Tibial nerve (tissue), 4 donors: ENCODE measurements at regions not wholly inside any gene's neighbourhood (a gene's known extent, or its start where the extent isn't known, plus 50 kb on each side); places are given as distances from the start of the nearest gene placed in this dataset.

Experiments
- DNase-seq, 2 donors: peaks; one replicate each; pipeline ENCODE4 v3.0.0-alpha.2; 2019; ENCODE audit warnings: low spot score in 2 of 2
- H3K27ac ChIP-seq, 4 donors: fragments of 200-600 bp; sonication (generic) in 3 of 4; one replicate each; pipeline ENCODE4 v1.5.1; 2017 to 2019; ENCODE audit warnings: mild to moderate bottlenecking in 1 of 4
- H3K27me3 ChIP-seq, 2 donors: fragments of 200-600 bp; sonication (generic) in 1 of 2; one replicate each; pipeline versions ENCODE4 v1.5.1 to v1.6.0; 2017 to 2019
- H3K36me3 ChIP-seq, 3 donors: fragments of 200-600 bp; sonication (generic); one replicate each; pipeline ENCODE4 v1.5.1; 2018 to 2019
- H3K4me1 ChIP-seq, 4 donors: fragments of 200-600 bp; sonication (generic) in 3 of 4; one replicate each; pipeline ENCODE4 v1.5.1; 2017 to 2019
- H3K4me3 ChIP-seq, 4 donors: fragments of 200-600 bp; sonication (generic) in 3 of 4; one replicate each; pipeline ENCODE4 v1.5.1; 2017 to 2019; ENCODE audit warnings: mild to moderate bottlenecking in 1 of 4, moderate library complexity in 1 of 4
- H3K9me3 ChIP-seq, 4 donors: fragments of 200-600 bp; sonication (generic) in 3 of 4; one replicate each; pipeline ENCODE4 v1.5.1; 2017 to 2019
- EP300 ChIP-seq, 2 donors: sonication (generic); formaldehyde crosslinking; IDR thresholded peaks; one replicate each; pipeline ENCODE4 v1.6.1; 2017; ENCODE audit warnings: antibody characterized with exemption in 2 of 2, mild to moderate bottlenecking in 1 of 2
- POLR2A ChIP-seq, 2 donors: fragments of 450-650 bp; IDR thresholded peaks; one replicate each; pipeline ENCODE4 v1.6.1; 2017; ENCODE audit warnings: antibody characterized with exemption in 2 of 2, mild to moderate bottlenecking in 2 of 2, moderate library complexity in 2 of 2
- WGBS, 2 donors: methylation state at CpG; one replicate each; pipeline ENCODE4 v1.1.5; 2018; 5-methylcytosine and 5-hydroxymethylcytosine counted together
- TF ChIP-seq, protein P1 (sequence below), 5 experiments: fragments of 200-600 bp in 3 of 5; fragments of 450-650 bp in 2 of 5; sonication (generic) in 3 of 5; IDR thresholded peaks; one replicate each; pipeline ENCODE4 v1.5.1; 2016 to 2019; ENCODE audit warnings: antibody characterized with exemption in 5 of 5, mild to moderate bottlenecking in 3 of 5, moderate library complexity in 2 of 5

GRCh38 chr2:65664931-65665330 lies 232.5 kb upstream of the SPRED2 start:
- H3K9me3 ChIP-seq = peaks cover 0 to 34% (median 4%) of the 10 kb centered on the region in 4 donors
- no peak overlapping the region for H3K4me3 ChIP-seq
- no peaks in the 10 kb centered on the region for H3K4me1 ChIP-seq
- no peak for DNase-seq
- H3K27ac ChIP-seq = no peak overlapping the region
- no peak for TF ChIP-seq POLR2A (IDR thresholded peaks at IDR 0.05)
- TF ChIP-seq, protein P1, sequence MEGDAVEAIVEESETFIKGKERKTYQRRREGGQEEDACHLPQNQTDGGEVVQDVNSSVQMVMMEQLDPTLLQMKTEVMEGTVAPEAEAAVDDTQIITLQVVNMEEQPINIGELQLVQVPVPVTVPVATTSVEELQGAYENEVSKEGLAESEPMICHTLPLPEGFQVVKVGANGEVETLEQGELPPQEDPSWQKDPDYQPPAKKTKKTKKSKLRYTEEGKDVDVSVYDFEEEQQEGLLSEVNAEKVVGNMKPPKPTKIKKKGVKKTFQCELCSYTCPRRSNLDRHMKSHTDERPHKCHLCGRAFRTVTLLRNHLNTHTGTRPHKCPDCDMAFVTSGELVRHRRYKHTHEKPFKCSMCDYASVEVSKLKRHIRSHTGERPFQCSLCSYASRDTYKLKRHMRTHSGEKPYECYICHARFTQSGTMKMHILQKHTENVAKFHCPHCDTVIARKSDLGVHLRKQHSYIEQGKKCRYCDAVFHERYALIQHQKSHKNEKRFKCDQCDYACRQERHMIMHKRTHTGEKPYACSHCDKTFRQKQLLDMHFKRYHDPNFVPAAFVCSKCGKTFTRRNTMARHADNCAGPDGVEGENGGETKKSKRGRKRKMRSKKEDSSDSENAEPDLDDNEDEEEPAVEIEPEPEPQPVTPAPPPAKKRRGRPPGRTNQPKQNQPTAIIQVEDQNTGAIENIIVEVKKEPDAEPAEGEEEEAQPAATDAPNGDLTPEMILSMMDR (IDR thresholded peaks at IDR 0.05) = no peak
- TF ChIP-seq EP300 (IDR thresholded peaks at IDR 0.05) = no peak
- no peaks in the 10 kb centered on the region for H3K36me3 ChIP-seq
- WGBS, 2 donors = 88 to 90% methylated on average over 2 of the region's 2 CpGs
- no peaks in the 10 kb centered on the region for H3K27me3 ChIP-seq

DNA sequence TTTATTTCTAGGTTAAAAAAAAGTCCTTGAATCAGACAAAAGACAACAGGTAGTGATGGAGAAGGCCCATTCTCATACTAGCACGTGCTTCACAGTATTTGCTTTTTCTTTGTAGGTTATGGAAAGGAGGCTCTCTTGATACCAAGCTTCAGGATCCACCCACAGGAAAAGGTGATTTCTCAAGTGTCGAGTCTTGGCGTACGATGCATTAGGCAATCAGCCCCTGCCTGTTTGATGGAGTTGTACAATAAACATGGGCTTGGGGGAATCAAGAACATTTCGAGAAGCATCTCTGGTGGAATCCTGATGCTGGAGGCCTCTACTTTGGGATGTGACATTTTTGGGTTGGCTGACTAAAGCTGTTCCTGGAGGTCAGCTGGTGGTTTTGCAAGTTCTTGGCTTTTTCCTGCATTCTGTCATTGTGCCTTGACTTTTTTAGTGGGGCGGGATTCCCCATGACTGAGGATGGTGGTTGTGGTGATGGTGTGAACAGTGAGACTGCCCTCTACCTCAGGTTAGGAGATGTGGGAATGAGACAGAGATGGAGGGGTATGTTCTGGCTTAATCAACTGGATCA lies 231.5 kb upstream of the SPRED2 start:
- WGBS, 2 donors = 86 to 88% methylated on average over 6 of the region's 6 CpGs
- H3K27ac ChIP-seq = no peak overlapping the region
- H3K36me3 ChIP-seq = no peaks in the 10 kb centered on the region
- DNase-seq = no peak
- H3K4me1 ChIP-seq = no peaks in the 10 kb centered on the region
- no peak for TF ChIP-seq EP300 (IDR thresholded peaks at IDR 0.05)
- TF ChIP-seq POLR2A (IDR thresholded peaks at IDR 0.05) = no peak
- TF ChIP-seq, protein P1 (IDR thresholded peaks at IDR 0.05) = no peak
- peaks cover 0 to 25% (median 4%) of the 10 kb centered on the region in 4 donors for H3K9me3 ChIP-seq
- H3K27me3 ChIP-seq = no peaks in the 10 kb centered on the region
- H3K4me3 ChIP-seq = no peak overlapping the region

GRCh38 chr2:65662654-65663432 lies 230.4 kb upstream of the SPRED2 start:
- H3K4me1 ChIP-seq = no peaks in the 10 kb centered on the region
- peaks cover 0 to 14% (median 0%) of the 10 kb centered on the region in 4 donors for H3K9me3 ChIP-seq
- TF ChIP-seq EP300 (IDR thresholded peaks at IDR 0.05) (no peak), POLR2A (IDR thresholded peaks at IDR 0.05) (no peak)
- TF ChIP-seq, protein P1 (IDR thresholded peaks at IDR 0.05) = no peak
- H3K4me3 ChIP-seq = no peak overlapping the region
- H3K27me3 ChIP-seq = no peaks in the 10 kb centered on the region
- no peak for DNase-seq
- H3K36me3 ChIP-seq = no peaks in the 10 kb centered on the region
- WGBS, 2 donors = 67 to 71% methylated on average over 17 of the region's 17 CpGs
- no peak overlapping the region for H3K27ac ChIP-seq

DNA sequence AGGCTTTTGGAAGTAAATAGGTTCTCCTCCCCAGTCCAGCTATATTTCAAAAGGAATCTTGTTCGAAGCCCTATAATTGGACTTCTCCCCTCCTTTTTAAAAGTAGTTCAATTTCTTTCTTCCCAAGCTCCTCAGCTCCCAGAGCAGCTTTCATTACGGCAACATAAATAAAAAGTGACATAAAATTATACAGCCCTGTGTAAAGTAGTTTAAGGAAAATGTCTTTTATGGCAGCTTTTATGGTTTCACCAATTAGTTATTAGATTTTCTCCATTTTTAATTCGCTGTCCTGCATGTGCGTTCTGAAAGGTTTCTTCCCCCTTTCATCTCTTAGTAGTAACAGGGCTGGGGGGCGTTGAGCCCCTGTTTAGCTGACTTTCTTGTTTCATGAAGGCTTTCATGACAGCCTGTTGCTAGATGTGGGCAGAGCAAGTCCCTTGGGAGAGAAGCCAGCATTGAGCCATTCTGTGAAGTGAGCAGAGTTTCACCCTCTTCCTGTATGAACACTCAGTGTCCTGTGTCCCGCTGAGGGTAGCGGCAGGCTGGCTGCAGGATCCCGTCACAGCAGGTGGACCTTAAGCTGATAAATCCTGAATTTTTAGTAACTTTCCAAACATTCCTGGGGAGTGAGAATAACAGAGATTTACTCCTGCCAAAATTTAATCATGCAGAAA lies 229.7 kb upstream of the SPRED2 start:
- H3K4me3 ChIP-seq = no peak overlapping the region
- H3K27ac ChIP-seq = no peak overlapping the region
- H3K4me1 ChIP-seq = no peaks in the 10 kb centered on the region
- H3K27me3 ChIP-seq = no peaks in the 10 kb centered on the region
- TF ChIP-seq, protein P1 (IDR thresholded peaks at IDR 0.05) = no peak
- no peak for TF ChIP-seq POLR2A (IDR thresholded peaks at IDR 0.05)
- TF ChIP-seq EP300 (IDR thresholded peaks at IDR 0.05) = no peak
- no peaks in the 10 kb centered on the region for H3K36me3 ChIP-seq
- no peak for DNase-seq
- peaks cover 0 to 7% (median 0%) of the 10 kb centered on the region in 4 donors for H3K9me3 ChIP-seq
- WGBS, 2 donors = 59 to 74% methylated on average over 8 of the region's 8 CpGs

GRCh38 chr2:65660340-65660739 lies 227.9 kb upstream of the SPRED2 start:
- TF ChIP-seq POLR2A (IDR thresholded peaks at IDR 0.05) = no peak
- TF ChIP-seq, protein P1 (IDR thresholded peaks at IDR 0.05) = no peak
- Histone ChIP-seq H3K36me3 (no peaks in the 10 kb centered on the region), H3K9me3 (no peaks in the 10 kb centered on the region), H3K4me3 (no peak overlapping the region), H3K27ac (no peak overlapping the region), H3K4me1 (no peaks in the 10 kb centered on the region), H3K27me3 (no peaks in the 10 kb centered on the region)
- no peak for DNase-seq
- 27 to 35% methylated on average over 6 of the region's 6 CpGs for WGBS, 2 donors
